DND-41 (cell line): ENCODE measurements at regions not wholly inside any gene's neighbourhood (a gene's known extent, or its start where the extent isn't known, plus 50 kb on each side); places are given as distances from the start of the nearest gene placed in this dataset.

Source experiments
- CTCF ChIP-seq: IDR thresholded peaks from 2 replicates; pipeline ENCODE4 v1.5.1; 2012; ENCODE audit warnings: borderline replicate concordance, low read length, moderate library complexity, mild to moderate bottlenecking; ENCODE audit not compliant: poor library complexity, severe bottlenecking; ENCODE audit errors: extremely low read depth
- EZH2 ChIP-seq: IDR thresholded peaks from 3 replicates; pipeline ENCODE4 v1.6.1; 2012; ENCODE audit warnings: borderline replicate concordance, low read depth, mild to moderate bottlenecking, moderate library complexity, low read length, inconsistent platforms; ENCODE audit not compliant: severe bottlenecking

DNA sequence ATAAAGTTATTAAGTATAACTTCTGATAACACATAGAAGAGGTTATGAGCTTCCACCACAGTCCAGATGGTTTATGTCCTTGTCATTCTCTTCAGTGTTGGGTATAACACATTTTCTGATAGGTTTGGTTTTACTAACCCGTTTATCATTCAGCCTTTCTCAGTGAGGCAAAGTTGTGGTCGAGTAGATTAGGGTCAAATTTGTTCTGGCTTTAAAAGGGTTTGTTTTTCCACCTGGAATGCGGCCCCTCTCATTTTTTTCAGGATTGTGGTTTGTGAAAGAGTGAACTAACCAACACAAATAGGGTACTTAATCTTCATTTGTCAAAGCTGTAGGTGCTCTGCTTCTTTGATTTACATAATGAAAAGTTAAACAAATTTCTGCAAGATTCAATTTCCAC is 204.2 kb upstream of the ASCC3 start:
- TF ChIP-seq CTCF = no peak
- TF ChIP-seq EZH2 = no peak
